H1 (cell line): ENCODE measurements at regions not wholly inside any gene's neighbourhood (a gene's known extent, or its start where the extent isn't known, plus 50 kb on each side); places are given as distances from the start of the nearest gene placed in this dataset.

Experiments
- CTCF ChIA-PET: fragments of 300-600 bp; sonication (Branson Sonifier 250); formaldehyde crosslinking; loops from one replicate; lab custom pipeline; 2021; ENCODE audit not compliant: partially characterized antibody; lab: Charles Lee
- POLR2A ChIA-PET: fragments of 300-600 bp; sonication (Branson Sonifier 250); formaldehyde crosslinking; loops from one replicate; lab custom pipeline; 2021; ENCODE audit warnings: inconsistent platforms; ENCODE audit not compliant: partially characterized antibody; lab: Charles Lee
- DNase-seq, 2 experiments: peaks; one replicate each; pipeline versions ENCODE4 v3.0.0 to v3.0.0-alpha.2; 2010 to 2022; ENCODE audit warnings: low spot score in 2 of 2, low read depth in 1 of 2, mixed read lengths in 1 of 2
- FAIRE-seq: peaks from 2 replicates; lab custom pipeline; 2011; peaks lifted over from hg19 to GRCh38; lab: Jason Lieb, UNC
- H2AFZ ChIP-seq: 2 replicates; pipeline ENCODE4 v1.8.1; 2012; ENCODE audit warnings: low read length, inconsistent platforms
- H2AK5ac ChIP-seq: 2 replicates; pipeline ENCODE4 v1.6.1; 2013; ENCODE audit warnings: low read depth, low read length
- H2BK120ac ChIP-seq: replicated peaks from 2 replicates; pipeline ENCODE3; 2013; ENCODE audit warnings: low read depth, low read length, inconsistent platforms
- H2BK12ac ChIP-seq: 2 replicates; pipeline ENCODE4 v1.6.1; 2013; ENCODE audit warnings: low read depth, low read length
- H2BK15ac ChIP-seq: 2 replicates; pipeline ENCODE4 v1.6.1; 2013; ENCODE audit warnings: low read length
- H2BK20ac ChIP-seq: 2 replicates; pipeline ENCODE4 v1.6.1; 2013; ENCODE audit warnings: low read length
- H2BK5ac ChIP-seq: 2 replicates; pipeline ENCODE4 v1.6.1; 2013; ENCODE audit warnings: low read depth, low read length
- H3K14ac ChIP-seq: 2 replicates; pipeline ENCODE4 v1.6.1; 2013; ENCODE audit warnings: inconsistent platforms; ENCODE audit not compliant: insufficient read length
- H3K18ac ChIP-seq: 2 replicates; pipeline ENCODE4 v1.6.1; 2013; ENCODE audit warnings: low read length; ENCODE audit errors: extremely low read depth
- H3K23ac ChIP-seq: 2 replicates; pipeline ENCODE4 v1.6.1; 2013; ENCODE audit warnings: inconsistent platforms; ENCODE audit not compliant: insufficient read length
- H3K23me2 ChIP-seq: 2 replicates; pipeline ENCODE4 v1.6.1; 2013; ENCODE audit warnings: low read depth, low read length
- H3K27ac ChIP-seq: 2 replicates; pipeline ENCODE4 v1.6.1; 2011; ENCODE audit warnings: low read depth, low read length, inconsistent platforms
- H3K27me3 ChIP-seq, 4 experiments: replicated peaks in 1 of 4; 1 replicate in 1 of 4; 2 replicates in 3 of 4; pipeline versions ENCODE4 v1.6.1 to v1.8.1; 2011 to 2013; ENCODE audit warnings: low read length in 3 of 4, mild to moderate bottlenecking in 3 of 4, inconsistent platforms in 2 of 4, mixed read lengths in 2 of 4, moderate library complexity in 1 of 4; ENCODE audit not compliant: control insufficient read depth in 3 of 4, insufficient read depth in 3 of 4; ENCODE audit errors: extremely low read depth in 1 of 4
- H3K36me3 ChIP-seq, 4 experiments: 2 replicates each; pipeline versions ENCODE4 v1.6.1 to v1.8.1; 2011 to 2013; ENCODE audit warnings: mild to moderate bottlenecking in 4 of 4, low read length in 3 of 4, moderate library complexity in 2 of 4, control low read depth in 1 of 4, inconsistent platforms in 1 of 4; ENCODE audit not compliant: insufficient read depth in 4 of 4, control insufficient read depth in 2 of 4
- H3K4ac ChIP-seq: replicated peaks from 2 replicates; pipeline ENCODE3; 2013; ENCODE audit warnings: low read length, low read depth, mixed read lengths, inconsistent platforms; ENCODE audit not compliant: insufficient read length
- H3K4me1 ChIP-seq, 4 experiments: replicated peaks in 1 of 4; 1 replicate in 1 of 4; 2 replicates in 3 of 4; pipeline versions ENCODE4 v1.6.1 to v1.8.1; 2011 to 2013; ENCODE audit warnings: low read length in 3 of 4, inconsistent platforms in 2 of 4, mixed read lengths in 1 of 4; ENCODE audit not compliant: insufficient read depth in 4 of 4, control insufficient read depth in 3 of 4
- H3K4me2 ChIP-seq, 2 experiments: 2 replicates each; pipeline versions ENCODE4 v1.6.1 to v1.8.1; 2011 to 2013; ENCODE audit warnings: low read depth in 2 of 2, low read length in 2 of 2, control low read depth in 1 of 2, inconsistent platforms in 1 of 2, mild to moderate bottlenecking in 1 of 2; ENCODE audit not compliant: insufficient read depth in 1 of 2
- H3K4me3 ChIP-seq, 4 experiments: fragments of 200-600, 300-600 bp in 1 of 4; sonication (generic), shearing (Covaris generic), sonication (Bioruptor Twin) in 1 of 4; 2 replicates each; pipeline versions ENCODE4 v1.5.1 to v1.8.1; 2011 to 2016; ENCODE audit warnings: low read length in 4 of 4, low read depth in 3 of 4, control low read depth in 2 of 4, inconsistent platforms in 2 of 4, mild to moderate bottlenecking in 2 of 4, mixed read lengths in 1 of 4, moderate library complexity in 1 of 4; ENCODE audit not compliant: insufficient read depth in 2 of 4; ENCODE audit errors: extremely low read depth in 1 of 4
- H3K56ac ChIP-seq: replicated peaks from 2 replicates; pipeline ENCODE3; 2013; ENCODE audit warnings: low read depth, mild to moderate bottlenecking, mixed read lengths, low read length, inconsistent platforms; ENCODE audit not compliant: insufficient read length
- H3K79me1 ChIP-seq: 2 replicates; pipeline ENCODE4 v1.6.1; 2013; ENCODE audit warnings: low read depth, low read length, control low read depth
- H3K79me2 ChIP-seq, 2 experiments: 2 replicates each; pipeline versions ENCODE4 v1.6.1 to v1.8.1; 2012 to 2013; ENCODE audit warnings: low read length in 2 of 2, mild to moderate bottlenecking in 2 of 2, inconsistent platforms in 1 of 2; ENCODE audit not compliant: insufficient read depth in 2 of 2, control insufficient read depth in 1 of 2
- H3K9ac ChIP-seq, 4 experiments: replicated peaks in 1 of 4; 1 replicate in 1 of 4; 2 replicates in 3 of 4; pipeline versions ENCODE4 v1.6.1 to v1.8.1; 2011 to 2013; ENCODE audit warnings: low read depth in 3 of 4, low read length in 3 of 4, control low read depth in 2 of 4, mild to moderate bottlenecking in 2 of 4, moderate library complexity in 2 of 4, inconsistent platforms in 1 of 4; ENCODE audit errors: extremely low read depth in 1 of 4
- H3K9me3 ChIP-seq, 2 experiments: 2 replicates each; pipeline versions ENCODE4 v1.6.1 to v1.8.1; 2012 to 2013; ENCODE audit warnings: mild to moderate bottlenecking in 2 of 2, moderate library complexity in 2 of 2, control low read depth in 1 of 2, inconsistent platforms in 1 of 2, low read depth in 1 of 2, low read length in 1 of 2, mixed read lengths in 1 of 2; ENCODE audit not compliant: insufficient read depth in 2 of 2
- H4K20me1 ChIP-seq, 2 experiments: replicated peaks in 1 of 2; 2 replicates each; pipeline versions ENCODE3 to v1.8.1; 2011 to 2013; ENCODE audit warnings: inconsistent platforms in 2 of 2, low read length in 2 of 2, mild to moderate bottlenecking in 1 of 2; ENCODE audit not compliant: insufficient read depth in 2 of 2, control insufficient read depth in 1 of 2
- H4K5ac ChIP-seq: 2 replicates; pipeline ENCODE4 v1.6.1; 2013; ENCODE audit warnings: low read length, low read depth, mixed read lengths, inconsistent platforms; ENCODE audit not compliant: insufficient read length
- H4K8ac ChIP-seq: 2 replicates; pipeline ENCODE4 v1.8.0; 2013; ENCODE audit warnings: mild to moderate bottlenecking, moderate library complexity, low read length, inconsistent platforms; ENCODE audit not compliant: insufficient read depth; ENCODE audit errors: extremely low read depth
- H4K91ac ChIP-seq: replicated peaks from 2 replicates; pipeline ENCODE3; 2013; ENCODE audit warnings: low read length, mixed read lengths, inconsistent platforms; ENCODE audit not compliant: insufficient read length
- CHD1 ChIP-seq: IDR thresholded peaks from 2 replicates; pipeline ENCODE4 v1.6.1; 2012; ENCODE audit warnings: low read depth, low read length, improper control_type of control experiment
- CTCF ChIP-seq, 3 experiments: IDR thresholded peaks; 1 replicate in 2 of 3; 2 replicates in 1 of 3; pipeline versions ENCODE4 v1.5.1 to v1.6.1; 2011; ENCODE audit warnings: low read length in 3 of 3, mild to moderate bottlenecking in 3 of 3, inconsistent platforms in 2 of 3, low read depth in 1 of 3, moderate library complexity in 1 of 3; ENCODE audit not compliant: insufficient read depth in 1 of 3; ENCODE audit errors: control extremely low read depth in 1 of 3
- KDM4A ChIP-seq: IDR thresholded peaks from one replicate; pipeline ENCODE4 v1.7.1; 2012; ENCODE audit warnings: low read depth, mild to moderate bottlenecking, moderate library complexity, low read length, inconsistent platforms; ENCODE audit not compliant: severe bottlenecking
- NRF1 ChIP-seq: IDR thresholded peaks from 2 replicates; pipeline ENCODE4 v1.6.1; 2011; ENCODE audit warnings: mild to moderate bottlenecking, low read depth, low read length, improper control_type of control experiment
- RNF2 ChIP-seq: fragments of 200-900, 300-1000 bp; sonication (generic); IDR thresholded peaks from 2 replicates; pipeline ENCODE4 v1.7.1; 2016; ENCODE audit warnings: borderline replicate concordance, low read depth, mild to moderate bottlenecking, antibody characterized with exemption, low read length; ENCODE audit not compliant: poor library complexity, severe bottlenecking; ENCODE audit errors: missing control alignments
- SIX5 ChIP-seq: IDR thresholded peaks from 2 replicates; pipeline ENCODE4 v1.6.1; 2011; ENCODE audit warnings: mild to moderate bottlenecking, low read depth, low read length
- TCF12 ChIP-seq: IDR thresholded peaks from 2 replicates; pipeline ENCODE4 v1.6.1; 2011; ENCODE audit warnings: low read depth, mild to moderate bottlenecking, low read length
- WGBS, 2 experiments: shearing (Covaris generic) in 1 of 2; methylation state at CpG; one replicate each; pipeline versions ENCODE4 v1.1.6 to v1.1.7; 2013 to 2015; ENCODE audit warnings: low lambda C conversion rate in 2 of 2, mixed read lengths in 2 of 2, inconsistent platforms in 1 of 2, low coverage in 1 of 2, missing lambda C conversion rate in 1 of 2; ENCODE audit not compliant: insufficient replicate concordance in 2 of 2, insufficient coverage in 1 of 2, insufficient read length in 1 of 2; ENCODE audit errors: extremely low coverage in 1 of 2, missing lambda C conversion rate in 1 of 2; 5-methylcytosine and 5-hydroxymethylcytosine counted together
- TF ChIP-seq, protein P1 (sequence below): IDR thresholded peaks from 2 replicates; pipeline ENCODE4 v1.6.1; 2011; ENCODE audit warnings: low read depth, mild to moderate bottlenecking, low read length; ENCODE audit not compliant: insufficient read depth

DNA sequence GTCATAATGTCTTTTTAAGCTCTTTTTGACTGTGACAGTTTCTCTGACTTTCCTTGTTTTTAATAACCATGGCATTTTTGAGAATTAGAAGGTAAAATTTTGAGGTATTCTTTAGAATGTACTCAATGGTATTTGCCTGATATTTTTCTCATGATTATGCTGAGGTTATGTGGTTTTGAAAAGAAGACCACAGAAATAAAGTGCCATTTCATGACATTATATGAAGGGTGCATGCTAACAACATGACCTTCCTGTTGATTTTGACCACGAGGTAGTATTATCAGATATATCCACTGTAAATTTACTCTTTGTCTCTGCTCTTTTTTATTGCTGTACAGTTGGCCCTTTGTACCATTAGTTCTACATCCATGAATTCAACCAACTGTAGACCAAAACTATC is 1418.5 kb downstream of the PLA2G4A start:
- no peak for DNase-seq
- Histone ChIP-seq H3K4me3 (no peak overlapping the region), H4K5ac (no peak overlapping the region), H2BK120ac (no peak overlapping the region), H3K4me2 (no peak overlapping the region), H3K4ac (no peak overlapping the region), H2BK20ac (no peak overlapping the region), H4K8ac (no peak overlapping the region), H3K23ac (no peak overlapping the region), H3K14ac (no peak overlapping the region), H2AFZ (no peak overlapping the region), H3K27ac (no peak overlapping the region), H2BK12ac (no peak overlapping the region), H3K27me3 (no peaks in the 10 kb centered on the region), H2AK5ac (no peak overlapping the region), H3K18ac (no peak overlapping the region), H3K79me2 (no peaks in the 10 kb centered on the region), H4K20me1 (no peaks in the 10 kb centered on the region), H3K9ac (no peak overlapping the region), H3K23me2 (no peaks in the 10 kb centered on the region), H3K4me1 (no peaks in the 10 kb centered on the region), H3K36me3 (no peaks in the 10 kb centered on the region), H2BK5ac (no peak overlapping the region), H3K79me1 (no peaks in the 10 kb centered on the region), H3K9me3 (no peaks in the 10 kb centered on the region), H3K56ac (no peak overlapping the region), H4K91ac (no peak overlapping the region), H2BK15ac (no peak overlapping the region)
- FAIRE-seq, result no peak
- WGBS, 2 experiments, result 90% methylated on average over 1 of the region's 1 CpG; no CpG with 5 or more reads in 1 of the 2 experiments
- TF ChIP-seq KDM4A (no peak), SIX5 (no peak), CHD1 (no peak), RNF2 (no peak), NRF1 (no peak), TCF12 (no peak), CTCF (IDR thresholded peaks at IDR 0.05; ENCODE audit: control extremely low read depth in 1 of 3, insufficient read depth in 1 of 3, low read depth in 1 of 3, low read length in 3 of 3) (no peak)
- TF ChIP-seq, protein P1, sequence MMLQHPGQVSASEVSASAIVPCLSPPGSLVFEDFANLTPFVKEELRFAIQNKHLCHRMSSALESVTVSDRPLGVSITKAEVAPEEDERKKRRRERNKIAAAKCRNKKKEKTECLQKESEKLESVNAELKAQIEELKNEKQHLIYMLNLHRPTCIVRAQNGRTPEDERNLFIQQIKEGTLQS, result no peak
- ChIA-PET POLR2A (no interaction called here), CTCF (no interaction called here)
